SK-N-SH treated with all-trans-retinoic acid at 6 μM for 48 hours (cell line): ENCODE measurements at regions not wholly inside any gene's neighbourhood (a gene's known extent, or its start where the extent isn't known, plus 50 kb on each side); places are given as distances from the start of the nearest gene placed in this dataset.
A peak's percentile ranks its signal among the peaks of the same experiment; 100 is the strongest.

Experiments used
- ATAC-seq: fragments of 200-7000 bp; cut with Tn5 transposase; 3 replicates; pipeline ENCODE4 v1.9.1; 2020; ENCODE audit warnings: mild to moderate bottlenecking, moderate library complexity
- BACH2 ChIP-seq: fragments of 250-450 bp; sonication (Bioruptor Pico); IDR thresholded peaks from 2 replicates; pipeline ENCODE4 v1.9.0; 2021; ENCODE audit warnings: mild to moderate bottlenecking, borderline replicate concordance
- CSDC2 ChIP-seq: fragments of 250-450 bp; sonication (Bioruptor Pico); IDR thresholded peaks from 2 replicates; pipeline ENCODE4 v1.5.0; 2020; ENCODE audit warnings: mild to moderate bottlenecking, moderate library complexity
- ESRRG ChIP-seq: fragments of 250-450 bp; sonication (Bioruptor Pico); IDR thresholded peaks from 2 replicates; pipeline ENCODE4 v1.6.1; 2021; ENCODE audit warnings: mild to moderate bottlenecking
- GLIS3 ChIP-seq: fragments of 250-450 bp; sonication (Bioruptor Pico); IDR thresholded peaks from 2 replicates; pipeline ENCODE4 v1.5.0; 2020; ENCODE audit warnings: mild to moderate bottlenecking, moderate library complexity
- ISL1 ChIP-seq: fragments of 250-450 bp; sonication (Bioruptor Pico); IDR thresholded peaks from 2 replicates; pipeline ENCODE4 v2.1.2; 2022; ENCODE audit warnings: mild to moderate bottlenecking, moderate library complexity
- OSR1 ChIP-seq: fragments of 250-450 bp; sonication (Bioruptor Pico); IDR thresholded peaks from 2 replicates; pipeline ENCODE4 v1.8.0; 2022; ENCODE audit warnings: moderate library complexity, mild to moderate bottlenecking, inconsistent platforms
- PPARA ChIP-seq: fragments of 250-450 bp; sonication (Bioruptor Pico); IDR thresholded peaks from 2 replicates; pipeline ENCODE4 v1.5.0; 2020; ENCODE audit warnings: mild to moderate bottlenecking, borderline replicate concordance
- RARB ChIP-seq: fragments of 250-450 bp; sonication (Bioruptor Pico); IDR thresholded peaks from 2 replicates; pipeline ENCODE4 v1.8.0; 2021; ENCODE audit warnings: mild to moderate bottlenecking, moderate library complexity
- SNAI2 ChIP-seq: fragments of 250-450 bp; sonication (Bioruptor Pico); IDR thresholded peaks from 2 replicates; pipeline ENCODE4 v1.5.0; 2020; ENCODE audit warnings: mild to moderate bottlenecking, moderate library complexity
- TCF4 ChIP-seq: fragments of 250-450 bp; sonication (Bioruptor Pico); IDR thresholded peaks from 2 replicates; pipeline ENCODE4 v1.8.0; 2021; ENCODE audit warnings: mild to moderate bottlenecking, moderate library complexity, borderline replicate concordance
- TOX ChIP-seq: fragments of 250-450 bp; sonication (Bioruptor Pico); IDR thresholded peaks from 2 replicates; pipeline ENCODE4 v1.8.0; 2021; ENCODE audit warnings: mild to moderate bottlenecking, moderate library complexity, borderline replicate concordance
- ZC3H10 ChIP-seq: fragments of 250-450 bp; sonication (Bioruptor Pico); IDR thresholded peaks from 2 replicates; pipeline ENCODE4 v1.5.1; 2021; ENCODE audit warnings: mild to moderate bottlenecking, moderate library complexity
- ZFP3 ChIP-seq: fragments of 250-450 bp; sonication (Bioruptor Pico); IDR thresholded peaks from 2 replicates; pipeline ENCODE4 v1.5.0; 2020; ENCODE audit warnings: mild to moderate bottlenecking, moderate library complexity
- ZFP30 ChIP-seq: fragments of 450-650 bp; formaldehyde crosslinking; IDR thresholded peaks from 2 replicates; pipeline ENCODE4 v1.5.0; 2022; ENCODE audit warnings: mild to moderate bottlenecking, moderate library complexity
- ZNF565 ChIP-seq: fragments of 450-650 bp; formaldehyde crosslinking; conservative IDR thresholded peaks from 2 replicates; pipeline ENCODE4 v1.5.0; 2020; ENCODE audit warnings: low read depth, mild to moderate bottlenecking, moderate library complexity
- ZNF70 ChIP-seq: fragments of 450-650 bp; formaldehyde crosslinking; IDR thresholded peaks from 2 replicates; pipeline ENCODE4 v1.5.0; 2020; ENCODE audit warnings: mild to moderate bottlenecking, moderate library complexity
- TF ChIP-seq, protein P1 (sequence below): fragments of 250-450 bp; sonication (Bioruptor Pico); IDR thresholded peaks from 2 replicates; pipeline ENCODE4 v1.5.1; 2020; ENCODE audit warnings: low read depth, mild to moderate bottlenecking, moderate library complexity
- TF ChIP-seq, protein P2 (sequence below): fragments of 250-450 bp; sonication (Bioruptor Pico); IDR thresholded peaks from 2 replicates; pipeline ENCODE4 v1.5.0; 2020; ENCODE audit warnings: mild to moderate bottlenecking, moderate library complexity
- TF ChIP-seq, protein P3 (sequence below): fragments of 250-450 bp; sonication (Bioruptor Pico); IDR thresholded peaks from 2 replicates; pipeline ENCODE4 v1.8.0; 2021; ENCODE audit warnings: low read depth, mild to moderate bottlenecking, moderate library complexity, borderline replicate concordance

DNA sequence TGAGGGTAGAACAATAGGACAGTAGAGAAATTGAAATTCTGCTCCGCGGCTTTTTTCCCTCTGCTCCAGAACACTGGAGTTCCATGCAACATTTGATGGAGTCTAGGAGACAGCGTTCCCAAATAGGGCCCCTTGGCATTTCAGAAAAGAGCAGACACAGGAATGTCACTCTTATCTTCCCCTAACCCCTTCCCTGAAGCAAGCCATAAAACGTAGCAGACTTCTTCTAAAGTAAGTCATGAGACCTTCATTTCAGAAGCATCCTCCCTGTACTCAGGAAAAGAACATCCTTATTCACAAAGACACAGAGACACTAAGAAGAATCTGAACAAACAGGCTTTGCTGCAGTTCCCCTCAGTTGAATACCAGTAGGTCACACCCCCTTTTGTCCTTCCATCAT is 296.1 kb upstream of the SOX9 start:
- no peak for ATAC-seq
- no peak for TF ChIP-seq ESRRG (CRISPR knock-in tag)
- TF ChIP-seq ZNF70: no peak
- no peak for TF ChIP-seq BACH2

DNA sequence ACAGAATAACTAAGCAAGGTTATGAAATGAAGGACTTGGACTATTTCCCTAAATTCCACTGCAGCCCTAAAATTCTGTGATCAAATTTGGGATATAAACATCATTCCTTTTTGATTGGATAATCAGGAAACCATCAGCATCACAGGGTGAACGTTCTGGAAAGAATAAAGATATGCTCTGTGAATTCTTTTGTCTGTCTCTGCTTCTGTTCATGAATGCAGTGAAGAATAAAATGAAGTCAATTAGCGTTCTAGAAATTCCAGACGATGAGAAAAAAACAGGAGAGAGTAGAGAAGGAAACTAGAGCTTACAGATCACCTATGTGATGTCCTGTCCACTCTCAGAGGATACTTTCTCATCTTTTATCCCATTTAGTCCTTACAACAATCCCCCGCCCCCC is 295.1 kb upstream of the SOX9 start:
- no peak for ATAC-seq
- TF ChIP-seq ISL1 (CRISPR knock-in tag) (peak; percentile 68; the same call in 1 of the 2 replicates), CSDC2 (CRISPR knock-in tag) (no peak), BACH2 (no peak), SNAI2 (CRISPR knock-in tag) (no peak), ZC3H10 (CRISPR knock-in tag) (no peak), RARB (CRISPR knock-in tag) (no peak), TCF4 (CRISPR knock-in tag) (0 out of 2 replicates have a peak, but pooled peaks have one; percentile 11), ZNF565 (CRISPR knock-in tag) (no peak), ZNF70 (no peak)
- TF ChIP-seq, protein P1, sequence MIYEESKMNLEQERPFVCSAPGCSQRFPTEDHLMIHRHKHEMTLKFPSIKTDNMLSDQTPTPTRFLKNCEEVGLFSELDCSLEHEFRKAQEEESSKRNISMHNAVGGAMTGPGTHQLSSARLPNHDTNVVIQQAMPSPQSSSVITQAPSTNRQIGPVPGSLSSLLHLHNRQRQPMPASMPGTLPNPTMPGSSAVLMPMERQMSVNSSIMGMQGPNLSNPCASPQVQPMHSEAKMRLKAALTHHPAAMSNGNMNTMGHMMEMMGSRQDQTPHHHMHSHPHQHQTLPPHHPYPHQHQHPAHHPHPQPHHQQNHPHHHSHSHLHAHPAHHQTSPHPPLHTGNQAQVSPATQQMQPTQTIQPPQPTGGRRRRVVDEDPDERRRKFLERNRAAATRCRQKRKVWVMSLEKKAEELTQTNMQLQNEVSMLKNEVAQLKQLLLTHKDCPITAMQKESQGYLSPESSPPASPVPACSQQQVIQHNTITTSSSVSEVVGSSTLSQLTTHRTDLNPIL: peak; percentile 36; the same call in 1 of the 2 replicates
- TF ChIP-seq, protein P2, sequence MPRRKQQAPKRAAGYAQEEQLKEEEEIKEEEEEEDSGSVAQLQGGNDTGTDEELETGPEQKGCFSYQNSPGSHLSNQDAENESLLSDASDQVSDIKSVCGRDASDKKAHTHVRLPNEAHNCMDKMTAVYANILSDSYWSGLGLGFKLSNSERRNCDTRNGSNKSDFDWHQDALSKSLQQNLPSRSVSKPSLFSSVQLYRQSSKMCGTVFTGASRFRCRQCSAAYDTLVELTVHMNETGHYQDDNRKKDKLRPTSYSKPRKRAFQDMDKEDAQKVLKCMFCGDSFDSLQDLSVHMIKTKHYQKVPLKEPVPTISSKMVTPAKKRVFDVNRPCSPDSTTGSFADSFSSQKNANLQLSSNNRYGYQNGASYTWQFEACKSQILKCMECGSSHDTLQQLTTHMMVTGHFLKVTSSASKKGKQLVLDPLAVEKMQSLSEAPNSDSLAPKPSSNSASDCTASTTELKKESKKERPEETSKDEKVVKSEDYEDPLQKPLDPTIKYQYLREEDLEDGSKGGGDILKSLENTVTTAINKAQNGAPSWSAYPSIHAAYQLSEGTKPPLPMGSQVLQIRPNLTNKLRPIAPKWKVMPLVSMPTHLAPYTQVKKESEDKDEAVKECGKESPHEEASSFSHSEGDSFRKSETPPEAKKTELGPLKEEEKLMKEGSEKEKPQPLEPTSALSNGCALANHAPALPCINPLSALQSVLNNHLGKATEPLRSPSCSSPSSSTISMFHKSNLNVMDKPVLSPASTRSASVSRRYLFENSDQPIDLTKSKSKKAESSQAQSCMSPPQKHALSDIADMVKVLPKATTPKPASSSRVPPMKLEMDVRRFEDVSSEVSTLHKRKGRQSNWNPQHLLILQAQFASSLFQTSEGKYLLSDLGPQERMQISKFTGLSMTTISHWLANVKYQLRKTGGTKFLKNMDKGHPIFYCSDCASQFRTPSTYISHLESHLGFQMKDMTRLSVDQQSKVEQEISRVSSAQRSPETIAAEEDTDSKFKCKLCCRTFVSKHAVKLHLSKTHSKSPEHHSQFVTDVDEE (CRISPR knock-in tag): 0 out of 2 replicates have a peak, but pooled peaks have one; percentile 15
- TF ChIP-seq, protein P3, sequence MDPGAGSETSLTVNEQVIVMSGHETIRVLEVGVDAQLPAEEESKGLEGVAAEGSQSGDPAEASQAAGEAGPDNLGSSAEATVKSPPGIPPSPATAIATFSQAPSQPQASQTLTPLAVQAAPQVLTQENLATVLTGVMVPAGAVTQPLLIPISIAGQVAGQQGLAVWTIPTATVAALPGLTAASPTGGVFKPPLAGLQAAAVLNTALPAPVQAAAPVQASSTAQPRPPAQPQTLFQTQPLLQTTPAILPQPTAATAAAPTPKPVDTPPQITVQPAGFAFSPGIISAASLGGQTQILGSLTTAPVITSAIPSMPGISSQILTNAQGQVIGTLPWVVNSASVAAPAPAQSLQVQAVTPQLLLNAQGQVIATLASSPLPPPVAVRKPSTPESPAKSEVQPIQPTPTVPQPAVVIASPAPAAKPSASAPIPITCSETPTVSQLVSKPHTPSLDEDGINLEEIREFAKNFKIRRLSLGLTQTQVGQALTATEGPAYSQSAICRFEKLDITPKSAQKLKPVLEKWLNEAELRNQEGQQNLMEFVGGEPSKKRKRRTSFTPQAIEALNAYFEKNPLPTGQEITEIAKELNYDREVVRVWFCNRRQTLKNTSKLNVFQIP: no peak

DNA sequence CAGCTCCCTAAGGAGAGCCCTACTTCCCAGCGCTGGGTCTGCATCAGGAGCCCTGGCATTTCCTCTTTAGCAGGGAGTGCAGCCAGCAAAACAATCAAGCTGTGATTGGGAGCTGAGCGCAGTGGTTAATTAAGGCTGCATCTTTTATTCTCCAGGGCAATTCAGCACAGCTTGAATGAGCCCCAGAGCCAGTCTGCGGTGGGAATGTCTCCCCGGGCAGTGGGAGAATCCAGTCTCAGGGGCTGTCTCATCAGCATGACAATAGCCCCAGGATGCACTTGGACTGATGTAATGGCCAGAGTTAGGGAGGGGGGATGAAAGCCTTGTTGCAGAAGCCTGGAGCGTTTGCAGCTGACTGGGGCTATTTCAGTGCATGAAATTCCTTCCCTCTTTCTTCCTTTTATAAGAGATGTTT is 292.6 kb upstream of the SOX9 start:
- ATAC-seq: peak; percentile 88

DNA sequence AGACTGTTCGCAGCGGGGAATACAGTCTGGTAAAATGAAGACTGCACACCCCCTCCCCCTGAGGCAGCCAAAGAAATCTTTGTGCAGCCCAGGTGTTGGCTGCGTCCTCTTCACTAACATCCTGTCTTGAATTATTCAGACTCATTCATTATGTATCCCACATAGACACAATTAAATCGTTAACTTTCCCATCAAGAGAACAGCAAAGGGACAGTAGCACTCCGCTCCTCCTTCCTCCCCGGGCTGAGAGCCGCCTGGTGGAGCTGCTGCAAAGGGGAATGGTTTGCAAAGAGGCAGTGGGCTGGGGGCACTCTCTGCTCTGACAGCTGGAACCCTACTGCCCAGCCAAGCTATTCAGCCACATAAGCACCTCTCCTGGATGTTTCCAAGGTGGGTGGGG is 290.0 kb upstream of the SOX9 start:
- TF ChIP-seq OSR1 (CRISPR knock-in tag): no peak
- no peak for TF ChIP-seq ZFP30 (CRISPR knock-in tag)
- TF ChIP-seq, protein P1: no peak
- TF ChIP-seq TCF4 (CRISPR knock-in tag): no peak
- TF ChIP-seq BACH2: no peak
- no peak for TF ChIP-seq GLIS3 (CRISPR knock-in tag)
- TF ChIP-seq SNAI2 (CRISPR knock-in tag): no peak
- no peak for ATAC-seq

More for the DNA sequence above, 292.6 kb upstream of the SOX9 start:
- 0 out of 2 replicates have a peak, but pooled peaks have one; percentile 60 for TF ChIP-seq ZFP3 (CRISPR knock-in tag)
- no peak for TF ChIP-seq PPARA
- TF ChIP-seq ZNF70: no peak
- TF ChIP-seq RARB (CRISPR knock-in tag): no peak
- no peak for TF ChIP-seq ESRRG (CRISPR knock-in tag)
- TF ChIP-seq, protein P2 (CRISPR knock-in tag): peak; percentile 67; the same call in 1 of the 2 replicates
- TF ChIP-seq ZC3H10 (CRISPR knock-in tag): no peak
- TF ChIP-seq TOX: no peak
- peak; percentile 67 for TF ChIP-seq ISL1 (CRISPR knock-in tag)
- 0 out of 2 replicates have a peak, but pooled peaks have one; percentile 17 for TF ChIP-seq TCF4 (CRISPR knock-in tag)
